ENCODE measurements at regions not wholly inside any gene's neighbourhood (a gene's known extent, or its start where the extent isn't known, plus 50 kb on each side); places are given as distances from the start of the nearest gene placed in this dataset.

GRCh38 chr2:234629596-234629995 is 132.7 kb upstream of the ARL4C start:
- TF ChIP-seq CTCF (IDR thresholded peaks at IDR 0.05; ENCODE audit: poor library complexity, severe bottlenecking) = no peak
- TF ChIP-seq EP300 (conservative IDR thresholded peaks at IDR 0.05; ENCODE audit: poor library complexity, severe bottlenecking) = no peak
- no peak for TF ChIP-seq REST (IDR thresholded peaks at IDR 0.05; ENCODE audit: borderline replicate concordance)
- TF ChIP-seq EZH2 (IDR thresholded peaks at IDR 0.05; ENCODE audit: borderline replicate concordance, insufficient read depth, low read length, poor library complexity, severe bottlenecking) = no peak
